Mucosa of rectum (tissue), 2 donors: ENCODE measurements at regions not wholly inside any gene's neighbourhood (a gene's known extent, or its start where the extent isn't known, plus 50 kb on each side); places are given as distances from the start of the nearest gene placed in this dataset.

Source experiments
- H3K27ac ChIP-seq, 2 donors: one replicate each; pipeline ENCODE4 v1.7.0; 2013; ENCODE audit warnings: inconsistent platforms in 2 of 2, low read depth in 2 of 2, low read length in 2 of 2
- H3K27me3 ChIP-seq, 2 donors: one replicate each; pipeline ENCODE4 v1.7.0; 2013; ENCODE audit warnings: low read length in 2 of 2; ENCODE audit not compliant: control insufficient read depth in 2 of 2, insufficient read depth in 2 of 2
- H3K36me3 ChIP-seq, 2 donors: one replicate each; pipeline ENCODE4 v1.7.0; 2013; ENCODE audit warnings: low read length in 2 of 2; ENCODE audit not compliant: control insufficient read depth in 2 of 2, insufficient read depth in 2 of 2
- H3K4me1 ChIP-seq, 2 donors: one replicate each; pipeline ENCODE4 v1.7.0; 2013; ENCODE audit warnings: low read length in 2 of 2, mild to moderate bottlenecking in 1 of 2; ENCODE audit not compliant: control insufficient read depth in 2 of 2, insufficient read depth in 2 of 2
- H3K4me3 ChIP-seq, 2 donors: one replicate each; pipeline ENCODE4 v1.7.0; 2013; ENCODE audit warnings: low read length in 2 of 2
- H3K9ac ChIP-seq, 2 donors: one replicate each; pipeline ENCODE4 v1.7.0; 2013; ENCODE audit warnings: low read length in 2 of 2, low read depth in 1 of 2, mild to moderate bottlenecking in 1 of 2
- H3K9me3 ChIP-seq, 2 donors: one replicate each; pipeline ENCODE4 v1.7.0; 2013; ENCODE audit warnings: low read length in 2 of 2; ENCODE audit not compliant: control insufficient read depth in 2 of 2
- donor health status: healthy.
- donor health status: Normal muscosa, but diverticular disease.

DNA sequence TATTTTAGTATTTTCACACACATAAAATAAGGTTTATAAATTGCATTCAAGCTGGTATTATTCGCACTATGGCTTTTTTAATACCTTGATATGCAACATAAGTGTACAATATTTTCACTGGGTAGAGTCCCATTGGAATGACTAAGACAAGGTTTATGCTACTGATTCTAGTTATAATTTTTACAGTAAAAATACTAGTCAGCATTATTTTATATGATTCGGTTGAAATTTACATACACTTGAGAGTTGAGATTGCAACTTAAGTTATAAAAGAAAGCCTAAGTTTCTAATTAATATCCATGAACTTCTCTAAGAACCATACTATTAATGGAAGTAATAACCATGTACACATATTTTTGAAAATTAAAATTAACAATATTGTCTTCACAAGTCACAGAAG, 723.9 kb upstream of the NR2F2 start:
- no peak overlapping the region for H3K27ac ChIP-seq
- no peaks in the 10 kb centered on the region for H3K36me3 ChIP-seq
- no peaks in the 10 kb centered on the region for H3K4me1 ChIP-seq
- H3K9me3 ChIP-seq = peaks cover 0 to 2% of the 10 kb centered on the region in 2 donors
- no peak overlapping the region for H3K4me3 ChIP-seq
- no peaks in the 10 kb centered on the region for H3K27me3 ChIP-seq
- H3K9ac ChIP-seq = no peak overlapping the region

DNA sequence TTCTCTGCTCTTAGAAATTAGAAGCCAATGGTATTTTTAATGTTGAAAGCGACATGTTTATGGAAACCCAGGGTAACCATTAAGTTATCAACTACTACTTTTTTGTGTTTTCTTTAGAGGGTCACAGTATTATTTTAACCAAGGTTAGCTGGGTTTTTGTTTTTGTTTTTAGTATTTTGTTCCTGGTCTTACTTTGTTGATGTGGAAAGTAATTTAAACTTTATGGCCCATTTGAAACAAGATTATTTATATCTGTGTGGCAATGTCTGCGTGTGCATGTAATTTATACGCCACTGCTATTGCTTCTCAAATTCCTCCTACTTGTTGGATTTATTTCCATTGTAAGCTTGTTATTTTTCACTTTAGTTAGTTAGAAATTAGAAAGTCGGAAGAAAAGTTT, 722.1 kb upstream of the NR2F2 start:
- Histone ChIP-seq H3K27ac (no peak overlapping the region), H3K36me3 (no peaks in the 10 kb centered on the region), H3K9me3 (no peaks in the 10 kb centered on the region), H3K27me3 (no peaks in the 10 kb centered on the region), H3K4me3 (no peak overlapping the region), H3K4me1 (no peaks in the 10 kb centered on the region), H3K9ac (no peak overlapping the region)

DNA sequence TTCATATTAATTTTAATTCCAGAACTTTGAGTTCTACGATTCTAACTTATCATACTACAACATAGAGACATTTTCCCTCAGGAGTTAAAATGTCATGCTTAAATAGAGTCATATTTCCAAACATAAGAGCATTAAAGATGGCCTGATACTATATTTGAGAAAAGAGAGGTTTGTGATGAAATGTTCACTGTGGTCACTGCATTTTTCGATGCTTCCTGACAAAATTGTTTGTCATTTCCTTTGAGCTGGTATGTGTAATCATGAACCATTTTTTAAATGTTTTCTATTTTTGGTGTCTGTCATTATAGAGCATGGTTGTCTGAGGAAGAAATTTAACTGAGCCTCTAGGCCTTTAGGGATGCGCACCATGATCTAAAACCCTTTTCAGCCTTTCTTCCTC, 721.4 kb upstream of the NR2F2 start:
- H3K4me1 ChIP-seq = no peaks in the 10 kb centered on the region
- H3K9me3 ChIP-seq = no peaks in the 10 kb centered on the region
- no peak overlapping the region for H3K9ac ChIP-seq
- no peak overlapping the region for H3K4me3 ChIP-seq
- H3K27me3 ChIP-seq = no peaks in the 10 kb centered on the region
- H3K36me3 ChIP-seq = no peaks in the 10 kb centered on the region
- H3K27ac ChIP-seq = no peak overlapping the region

DNA sequence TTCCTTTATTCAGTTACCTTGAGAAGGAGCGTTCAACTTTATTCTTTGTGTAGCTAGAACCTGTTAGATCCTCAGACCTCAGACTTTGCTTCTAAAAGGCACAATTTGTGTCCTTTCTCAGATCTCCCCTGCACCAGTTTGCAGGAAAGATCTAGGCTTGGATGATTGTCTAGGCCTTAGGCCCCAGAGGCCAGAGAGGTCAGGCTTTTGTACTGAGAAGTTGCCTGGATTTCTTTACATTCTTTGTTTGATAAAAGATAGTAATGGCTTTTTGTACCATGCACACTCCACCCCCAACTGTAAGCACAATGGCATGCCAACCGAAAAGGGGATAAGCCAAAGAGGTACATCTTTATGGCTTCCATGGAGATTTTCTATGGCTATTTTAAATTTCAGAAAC, 719.6 kb upstream of the NR2F2 start:
- H3K4me3 ChIP-seq = no peak overlapping the region
- H3K36me3 ChIP-seq = no peaks in the 10 kb centered on the region
- no peaks in the 10 kb centered on the region for H3K9me3 ChIP-seq
- no peaks in the 10 kb centered on the region for H3K4me1 ChIP-seq
- H3K27ac ChIP-seq = no peak overlapping the region
- no peak overlapping the region for H3K9ac ChIP-seq
- H3K27me3 ChIP-seq = no peaks in the 10 kb centered on the region

DNA sequence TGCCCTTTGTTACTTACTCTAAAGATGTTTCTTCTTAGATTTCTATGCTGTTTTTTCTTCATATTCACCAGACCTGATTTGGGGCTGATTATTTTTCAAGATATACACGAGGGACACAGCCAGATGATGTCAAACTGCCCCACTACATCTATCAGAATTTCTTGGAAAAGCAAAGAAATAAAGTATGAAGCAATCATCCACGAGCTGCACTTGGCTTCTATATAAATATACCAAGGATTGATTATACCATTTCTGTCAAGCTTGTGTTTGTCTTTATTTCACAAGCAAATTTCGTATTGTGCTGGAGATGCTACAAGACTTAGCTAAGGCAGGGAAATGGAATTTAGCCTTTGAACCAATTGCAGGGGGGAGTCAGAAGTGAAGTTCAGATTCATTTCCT, 715.1 kb upstream of the NR2F2 start:
- Histone ChIP-seq H3K36me3 (no peaks in the 10 kb centered on the region), H3K9me3 (no peaks in the 10 kb centered on the region), H3K27ac (no peak overlapping the region), H3K27me3 (no peaks in the 10 kb centered on the region), H3K4me1 (no peaks in the 10 kb centered on the region), H3K9ac (no peak overlapping the region), H3K4me3 (no peak overlapping the region)

DNA sequence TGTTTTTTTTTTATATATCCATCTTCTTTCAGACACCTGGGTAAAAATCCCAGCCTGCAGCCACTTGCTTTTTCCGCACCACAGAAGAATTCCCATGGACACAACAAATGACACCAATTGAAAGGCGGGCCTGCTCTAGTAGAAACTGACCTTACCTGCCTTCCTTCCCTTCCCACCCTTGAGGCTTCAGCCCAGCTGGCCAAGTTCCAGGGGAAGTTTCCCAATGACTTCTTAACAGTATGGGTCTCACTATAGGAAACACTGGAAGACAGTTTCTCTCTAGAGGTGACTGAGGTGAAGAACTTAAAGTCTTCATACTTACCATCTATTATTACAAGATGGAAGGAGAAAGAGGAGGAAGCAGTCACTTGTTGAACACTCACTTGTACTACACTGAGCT, 714.2 kb upstream of the NR2F2 start:
- Histone ChIP-seq H3K9ac (no peak overlapping the region), H3K4me1 (no peaks in the 10 kb centered on the region), H3K27me3 (no peaks in the 10 kb centered on the region), H3K4me3 (no peak overlapping the region), H3K27ac (no peak overlapping the region), H3K9me3 (no peaks in the 10 kb centered on the region), H3K36me3 (no peaks in the 10 kb centered on the region)

DNA sequence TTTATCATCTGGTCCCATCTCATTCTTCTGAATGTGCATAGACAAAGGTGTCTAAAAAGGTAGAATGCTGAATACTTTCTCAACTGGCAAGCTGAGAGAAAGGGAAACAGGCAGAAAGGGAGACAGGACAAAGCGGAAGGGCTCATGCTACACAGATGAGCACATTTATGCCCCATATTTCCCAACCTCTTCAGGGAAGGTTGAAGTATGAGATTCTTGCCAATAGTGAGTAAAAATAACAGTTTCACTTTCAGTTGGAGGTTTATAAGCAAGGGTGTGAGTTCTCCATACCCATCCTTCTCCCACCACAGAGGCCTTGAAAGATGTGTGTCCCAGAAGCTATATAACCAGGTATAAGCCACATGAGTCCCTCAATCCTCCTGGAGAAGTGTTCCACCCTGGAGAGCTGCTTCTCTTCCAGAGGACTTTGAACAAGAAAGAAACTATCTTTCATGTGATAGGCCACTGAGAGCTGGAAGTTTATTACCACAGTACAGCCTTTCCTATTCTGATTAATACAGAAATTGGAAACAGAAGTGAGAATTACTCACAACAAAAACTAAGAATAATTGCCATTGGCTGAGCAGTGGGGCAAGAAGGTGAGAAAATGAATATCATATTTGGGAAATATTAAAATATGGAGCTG, 709.4 kb upstream of the NR2F2 start:
- Histone ChIP-seq H3K27ac (no peak overlapping the region), H3K9me3 (no peaks in the 10 kb centered on the region), H3K36me3 (no peaks in the 10 kb centered on the region), H3K4me1 (no peaks in the 10 kb centered on the region), H3K9ac (no peak overlapping the region), H3K4me3 (no peak overlapping the region), H3K27me3 (no peaks in the 10 kb centered on the region)

DNA sequence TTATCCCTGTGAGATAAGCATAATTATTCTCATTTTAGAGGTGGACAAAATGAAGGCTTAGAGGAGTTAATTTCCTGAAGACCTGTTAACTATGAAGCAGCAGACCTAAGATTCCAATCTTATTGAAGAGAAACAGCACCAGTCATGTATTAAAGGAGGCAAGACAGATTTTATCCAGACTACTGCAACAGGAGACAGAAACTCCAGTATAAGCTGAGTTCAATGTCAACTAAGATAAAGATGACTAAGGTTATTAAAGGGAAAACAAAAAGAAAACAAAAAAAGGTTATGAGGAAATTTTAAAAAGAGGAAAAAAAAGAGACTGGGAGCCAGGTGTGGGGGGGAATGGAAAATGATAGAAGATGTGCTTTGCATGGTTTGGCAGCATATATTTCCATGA, 707.7 kb upstream of the NR2F2 start:
- no peaks in the 10 kb centered on the region for H3K9me3 ChIP-seq
- no peaks in the 10 kb centered on the region for H3K36me3 ChIP-seq
- H3K27ac ChIP-seq = no peak overlapping the region
- no peaks in the 10 kb centered on the region for H3K27me3 ChIP-seq
- H3K9ac ChIP-seq = no peak overlapping the region
- no peak overlapping the region for H3K4me3 ChIP-seq
- H3K4me1 ChIP-seq = no peaks in the 10 kb centered on the region

DNA sequence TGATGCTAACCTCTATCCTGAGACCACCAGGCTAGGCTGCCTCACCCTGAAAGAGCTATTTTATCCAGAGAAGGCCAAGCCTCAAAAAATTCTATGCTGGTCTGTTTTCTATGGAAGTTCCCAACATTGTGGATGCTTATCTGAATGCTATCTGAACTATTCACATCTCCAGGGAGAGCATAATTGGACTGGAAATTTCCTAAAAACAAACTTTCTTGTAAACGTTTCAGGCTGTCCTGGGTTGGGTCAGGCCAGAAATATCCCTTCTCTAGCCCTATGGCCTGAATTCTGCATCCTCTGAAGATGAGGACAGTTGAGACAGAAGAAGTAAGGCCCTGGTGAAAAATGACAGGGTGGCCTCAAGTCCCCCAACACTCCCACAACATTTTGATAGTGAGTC, 706.4 kb upstream of the NR2F2 start:
- H3K9me3 ChIP-seq = no peaks in the 10 kb centered on the region
- no peak overlapping the region for H3K27ac ChIP-seq
- no peaks in the 10 kb centered on the region for H3K27me3 ChIP-seq
- no peak overlapping the region for H3K9ac ChIP-seq
- H3K4me1 ChIP-seq = no peaks in the 10 kb centered on the region
- no peaks in the 10 kb centered on the region for H3K36me3 ChIP-seq
- H3K4me3 ChIP-seq = no peak overlapping the region

DNA sequence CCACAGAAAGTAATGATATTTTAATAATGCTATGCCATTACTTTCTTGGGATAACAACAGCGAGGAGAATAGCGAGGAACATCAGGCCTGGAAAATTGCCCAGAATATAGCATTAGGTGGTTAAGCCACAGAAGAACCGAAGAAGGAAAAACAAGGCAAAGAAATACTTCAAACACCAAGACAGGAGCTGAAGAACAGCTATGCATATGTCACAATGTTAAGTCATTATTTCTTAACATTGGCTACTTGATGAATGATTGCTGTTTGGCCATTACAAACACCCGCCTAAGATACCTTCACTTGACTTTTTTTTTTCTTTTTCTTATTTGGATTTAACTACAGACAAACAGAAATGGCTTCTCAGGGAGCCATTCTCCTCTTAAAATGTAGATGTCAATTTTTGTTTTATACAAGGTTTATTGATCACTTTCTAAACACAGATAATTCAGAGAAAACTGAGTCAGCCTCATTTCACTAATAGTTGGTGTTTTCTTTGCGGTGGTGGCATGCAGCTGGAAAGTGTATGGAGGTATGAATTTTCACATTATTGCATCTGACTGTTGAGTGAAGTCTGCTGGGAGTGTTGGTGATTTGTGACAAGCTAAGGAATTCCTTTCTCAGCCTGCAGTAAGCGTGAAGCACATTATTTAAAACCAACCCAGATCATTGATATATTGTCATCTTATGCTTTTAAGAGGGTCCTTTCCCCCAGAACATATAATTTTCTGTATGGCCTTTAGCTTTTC, 705.7 kb upstream of the NR2F2 start:
- H3K36me3 ChIP-seq = no peaks in the 10 kb centered on the region

More for the DNA sequence above, 705.7 kb upstream of the NR2F2 start:
- H3K27me3 ChIP-seq = no peaks in the 10 kb centered on the region
- H3K4me1 ChIP-seq = no peaks in the 10 kb centered on the region
- H3K9ac ChIP-seq = no peak overlapping the region
- no peak overlapping the region for H3K4me3 ChIP-seq
- H3K27ac ChIP-seq = no peak overlapping the region
- no peaks in the 10 kb centered on the region for H3K9me3 ChIP-seq
